ENCODE measurements at regions not wholly inside any gene's neighbourhood (a gene's known extent, or its start where the extent isn't known, plus 50 kb on each side); places are given as distances from the start of the nearest gene placed in this dataset.

DNA sequence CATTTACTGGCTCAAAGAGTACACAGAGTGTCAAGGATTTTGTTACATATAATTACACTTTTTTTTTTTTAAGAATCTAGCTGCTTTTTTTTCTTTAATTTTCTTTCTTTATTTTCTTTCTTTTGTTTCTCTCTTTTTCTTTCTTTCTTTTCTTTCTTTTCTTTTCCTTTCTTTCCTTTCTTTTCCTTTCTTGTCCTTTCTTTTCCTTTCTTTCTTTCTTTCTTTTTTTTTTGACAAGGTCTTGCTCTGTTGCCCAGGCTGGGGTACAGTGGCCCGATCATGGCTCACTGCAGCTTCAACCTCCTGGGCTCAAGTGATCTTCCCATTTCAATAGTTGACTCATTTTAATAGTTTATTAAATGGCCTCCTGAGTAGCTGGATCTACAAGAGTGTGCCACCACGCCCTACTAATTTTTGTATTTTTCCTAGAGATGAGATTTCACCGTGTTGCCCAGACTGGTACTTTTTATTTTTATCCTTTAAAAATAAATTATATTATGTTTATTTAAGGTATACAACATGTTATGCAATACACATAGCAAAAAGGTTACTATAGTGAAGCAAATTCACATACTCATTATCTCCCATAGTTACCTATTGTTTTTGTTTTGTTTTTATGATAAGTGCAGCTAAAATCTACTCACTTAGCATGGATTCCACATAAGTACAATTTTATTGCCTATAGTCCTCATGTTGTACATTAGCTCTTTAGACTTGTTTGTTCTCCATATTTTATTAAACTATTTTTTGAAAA lies 381.5 kb upstream of the KLF4 start:
- TF ChIP-seq EP300 (IDR thresholded peaks at IDR 0.05): no peak
- TF ChIP-seq, protein P1, sequence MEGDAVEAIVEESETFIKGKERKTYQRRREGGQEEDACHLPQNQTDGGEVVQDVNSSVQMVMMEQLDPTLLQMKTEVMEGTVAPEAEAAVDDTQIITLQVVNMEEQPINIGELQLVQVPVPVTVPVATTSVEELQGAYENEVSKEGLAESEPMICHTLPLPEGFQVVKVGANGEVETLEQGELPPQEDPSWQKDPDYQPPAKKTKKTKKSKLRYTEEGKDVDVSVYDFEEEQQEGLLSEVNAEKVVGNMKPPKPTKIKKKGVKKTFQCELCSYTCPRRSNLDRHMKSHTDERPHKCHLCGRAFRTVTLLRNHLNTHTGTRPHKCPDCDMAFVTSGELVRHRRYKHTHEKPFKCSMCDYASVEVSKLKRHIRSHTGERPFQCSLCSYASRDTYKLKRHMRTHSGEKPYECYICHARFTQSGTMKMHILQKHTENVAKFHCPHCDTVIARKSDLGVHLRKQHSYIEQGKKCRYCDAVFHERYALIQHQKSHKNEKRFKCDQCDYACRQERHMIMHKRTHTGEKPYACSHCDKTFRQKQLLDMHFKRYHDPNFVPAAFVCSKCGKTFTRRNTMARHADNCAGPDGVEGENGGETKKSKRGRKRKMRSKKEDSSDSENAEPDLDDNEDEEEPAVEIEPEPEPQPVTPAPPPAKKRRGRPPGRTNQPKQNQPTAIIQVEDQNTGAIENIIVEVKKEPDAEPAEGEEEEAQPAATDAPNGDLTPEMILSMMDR (IDR thresholded peaks at IDR 0.05): no peak
